B cell (primary cell): ENCODE measurements at regions not wholly inside any gene's neighbourhood (a gene's known extent, or its start where the extent isn't known, plus 50 kb on each side); places are given as distances from the start of the nearest gene placed in this dataset.

ENCODE experiments used
- ATAC-seq: fragments of 200-7000 bp; cut with Tn5 transposase; one replicate; pipeline ENCODE4 v1.10.0; 2021; ENCODE audit warnings: low read depth, mild to moderate bottlenecking, moderate number of reproducible peaks, moderate library complexity
- CTCF ChIA-PET: fragments of 350-600 bp; sonication (Branson Sonifier 250); formaldehyde crosslinking; loops from one replicate; lab custom pipeline; 2021; ENCODE audit warnings: antibody characterized with exemption, inconsistent platforms; lab: Charles Lee
- POLR2A ChIA-PET: fragments of 350-600 bp; sonication (Branson Sonifier 250); formaldehyde crosslinking; loops from one replicate; lab custom pipeline; 2021; ENCODE audit warnings: antibody characterized with exemption; lab: Charles Lee
- DNase-seq: peaks from one replicate; pipeline ENCODE4 v3.0.0; 2013
- H2AFZ ChIP-seq: 2 replicates; pipeline ENCODE4 v1.6.1; 2012; ENCODE audit warnings: mild to moderate bottlenecking, low read depth, low read length; ENCODE audit not compliant: insufficient read depth, poor library complexity, severe bottlenecking
- H3K27ac ChIP-seq, 2 donors: 1 replicate in 1 of 2; 2 replicates in 1 of 2; pipeline ENCODE4 v1.5.1; 2012 to 2013; ENCODE audit warnings: low read length in 2 of 2, mild to moderate bottlenecking in 2 of 2, moderate library complexity in 1 of 2
- H3K27me3 ChIP-seq, 4 experiments: fragments of 200-600 bp in 1 of 4; sonication (generic) in 1 of 4; replicated peaks in 1 of 4; 1 replicate in 2 of 4; 2 replicates in 2 of 4; pipeline versions ENCODE4 v1.6.1 to v1.7.0; 2013 to 2016; ENCODE audit warnings: low read length in 3 of 4, mild to moderate bottlenecking in 2 of 4, mixed read lengths in 1 of 4, moderate library complexity in 1 of 4; ENCODE audit not compliant: insufficient read depth in 4 of 4, control insufficient read depth in 3 of 4; ENCODE audit errors: control extremely low read depth in 1 of 4
- H3K36me3 ChIP-seq, 2 experiments: replicated peaks in 1 of 2; 1 replicate in 1 of 2; 2 replicates in 1 of 2; pipeline versions ENCODE4 v1.6.1 to v1.7.1; 2013; ENCODE audit warnings: low read length in 1 of 2; ENCODE audit not compliant: insufficient read depth in 2 of 2, control insufficient read depth in 1 of 2; ENCODE audit errors: control extremely low read depth in 1 of 2, extremely low read depth in 1 of 2
- H3K4me1 ChIP-seq, 2 donors: fragments of 200-600 bp in 1 of 2; sonication (generic) in 1 of 2; 1 replicate in 1 of 2; 2 replicates in 1 of 2; pipeline versions ENCODE4 v1.5.1 to v1.6.1; 2013 to 2017; ENCODE audit warnings: low read length in 2 of 2; ENCODE audit not compliant: control insufficient read depth in 2 of 2, insufficient read depth in 2 of 2
- H3K4me2 ChIP-seq: replicated peaks from 2 replicates; pipeline ENCODE3; 2012; ENCODE audit warnings: mild to moderate bottlenecking, low read depth, low read length; ENCODE audit not compliant: poor library complexity, severe bottlenecking
- H3K4me3 ChIP-seq, 5 experiments: fragments of 200-600 bp in 1 of 5; sonication (generic) in 1 of 5; 1 replicate in 3 of 5; 2 replicates in 2 of 5; pipeline versions ENCODE4 v1.5.1 to v1.7.0; 2011 to 2016; ENCODE audit warnings: low read length in 4 of 5, mild to moderate bottlenecking in 4 of 5, low read depth in 2 of 5, control low read depth in 1 of 5, moderate library complexity in 1 of 5; ENCODE audit not compliant: insufficient read depth in 1 of 5; ENCODE audit errors: control extremely low read depth in 1 of 5, extremely low read depth in 1 of 5
- H3K79me2 ChIP-seq: fragments of 200-600 bp; sonication (generic); one replicate; pipeline ENCODE4 v1.6.0; 2016; ENCODE audit warnings: low read length; ENCODE audit not compliant: control insufficient read depth, insufficient read depth
- H3K9ac ChIP-seq: fragments of 200-600 bp; sonication (generic); 2 replicates; pipeline ENCODE4 v1.6.1; 2017; ENCODE audit warnings: mild to moderate bottlenecking, low read length, moderate library complexity
- H3K9me3 ChIP-seq, 3 donors: one replicate each; pipeline versions ENCODE4 v1.6.1 to v1.7.1; 2013; ENCODE audit warnings: low read length in 2 of 3; ENCODE audit not compliant: control insufficient read depth in 2 of 3, insufficient read depth in 1 of 3; ENCODE audit errors: control extremely low read depth in 1 of 3
- H4K20me1 ChIP-seq: 2 replicates; pipeline ENCODE4 v1.6.0; 2012; ENCODE audit warnings: mild to moderate bottlenecking, low read length; ENCODE audit not compliant: insufficient read depth, control insufficient read depth, poor library complexity, severe bottlenecking
- H3K27ac Mint-ChIP-seq: one replicate; pipeline ENCODE4 v1.8.0; 2021; ENCODE audit warnings: mixed read lengths
- H3K27me3 Mint-ChIP-seq: one replicate; pipeline ENCODE4 v1.8.0; 2021; ENCODE audit warnings: mixed read lengths
- H3K4me1 Mint-ChIP-seq: one replicate; pipeline ENCODE4 v1.8.0; 2021; ENCODE audit warnings: mixed read lengths
- H3K4me3 Mint-ChIP-seq: one replicate; pipeline ENCODE4 v1.8.0; 2021; ENCODE audit warnings: mixed read lengths
- H3K9me3 Mint-ChIP-seq: one replicate; pipeline ENCODE4 v1.8.0; 2022; ENCODE audit warnings: mixed read lengths; ENCODE audit not compliant: insufficient read depth
- EZH2 ChIP-seq: IDR thresholded peaks from 2 replicates; pipeline ENCODE4 v1.6.1; 2012; ENCODE audit warnings: borderline replicate concordance, low read depth, mild to moderate bottlenecking, moderate library complexity, low read length; ENCODE audit not compliant: insufficient read depth, poor library complexity, severe bottlenecking
- WGBS: methylation state at CpG from one replicate; pipeline ENCODE4 v1.1.5; 2013; ENCODE audit warnings: missing lambda C conversion rate; ENCODE audit not compliant: insufficient coverage; 5-methylcytosine and 5-hydroxymethylcytosine counted together
- intact Hi-C: fragments of 100-400 bp; cut with micrococcal nuclease; formaldehyde crosslinking; loops from one replicate; pipeline ENCODE4 v1.10.0; 2022
- TF ChIP-seq, protein P1 (sequence below): fragments of 200-600 bp; IDR thresholded peaks from one replicate; pipeline ENCODE4 v1.8.0; 2022; ENCODE audit warnings: antibody characterized with exemption, mild to moderate bottlenecking

DNA sequence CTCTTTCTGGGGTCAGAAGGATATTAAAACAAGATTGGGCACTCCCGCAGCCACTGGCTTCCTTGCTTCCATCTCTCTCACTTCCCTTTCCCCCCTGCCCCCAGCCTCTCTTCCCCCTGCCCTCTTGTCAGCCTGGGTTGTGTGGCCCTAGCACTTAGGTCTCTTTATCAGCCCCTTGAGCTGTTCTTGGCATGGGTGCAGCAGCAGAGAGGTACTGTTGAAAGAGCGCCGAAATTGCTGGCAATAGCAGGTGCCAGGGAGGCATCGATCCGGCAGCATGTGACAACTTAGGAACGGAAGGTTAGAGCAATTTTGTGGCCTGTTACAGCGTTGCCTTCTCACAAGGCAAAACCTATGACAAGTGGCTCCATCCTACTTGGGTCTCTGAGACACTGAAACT lies 333.1 kb upstream of the IGFBP7 start:
- Histone ChIP-seq H3K9me3 (peaks cover 0 to 7% (median 0%) of the 10 kb centered on the region in 3 donors), H3K4me2 (no peak overlapping the region), H4K20me1 (no peaks in the 10 kb centered on the region), H3K79me2 (no peaks in the 10 kb centered on the region), H3K27ac (no peak overlapping the region), H2AFZ (no peak overlapping the region), H3K36me3 (no peaks in the 10 kb centered on the region), H3K27me3 (no peaks in the 10 kb centered on the region), H3K4me1 (no peaks in the 10 kb centered on the region), H3K4me3 (no peak overlapping the region), H3K9ac (no peak overlapping the region)
- Mint-ChIP-seq H3K9me3 (no peaks in the 10 kb centered on the region), H3K27ac (no peak overlapping the region), H3K4me3 (no peak overlapping the region), H3K27me3 (no peaks in the 10 kb centered on the region), H3K4me1 (no peaks in the 10 kb centered on the region)
- DNase-seq (no peak), ATAC-seq (no peak)
- POLR2A ChIA-PET = no interaction called here
- intact Hi-C loops = no loop called here
- CTCF ChIA-PET = no interaction called here
- 85% methylated on average over 7 of the region's 7 CpGs for WGBS
- TF ChIP-seq, protein P1, sequence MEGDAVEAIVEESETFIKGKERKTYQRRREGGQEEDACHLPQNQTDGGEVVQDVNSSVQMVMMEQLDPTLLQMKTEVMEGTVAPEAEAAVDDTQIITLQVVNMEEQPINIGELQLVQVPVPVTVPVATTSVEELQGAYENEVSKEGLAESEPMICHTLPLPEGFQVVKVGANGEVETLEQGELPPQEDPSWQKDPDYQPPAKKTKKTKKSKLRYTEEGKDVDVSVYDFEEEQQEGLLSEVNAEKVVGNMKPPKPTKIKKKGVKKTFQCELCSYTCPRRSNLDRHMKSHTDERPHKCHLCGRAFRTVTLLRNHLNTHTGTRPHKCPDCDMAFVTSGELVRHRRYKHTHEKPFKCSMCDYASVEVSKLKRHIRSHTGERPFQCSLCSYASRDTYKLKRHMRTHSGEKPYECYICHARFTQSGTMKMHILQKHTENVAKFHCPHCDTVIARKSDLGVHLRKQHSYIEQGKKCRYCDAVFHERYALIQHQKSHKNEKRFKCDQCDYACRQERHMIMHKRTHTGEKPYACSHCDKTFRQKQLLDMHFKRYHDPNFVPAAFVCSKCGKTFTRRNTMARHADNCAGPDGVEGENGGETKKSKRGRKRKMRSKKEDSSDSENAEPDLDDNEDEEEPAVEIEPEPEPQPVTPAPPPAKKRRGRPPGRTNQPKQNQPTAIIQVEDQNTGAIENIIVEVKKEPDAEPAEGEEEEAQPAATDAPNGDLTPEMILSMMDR = no peak
- no peak for TF ChIP-seq EZH2

DNA sequence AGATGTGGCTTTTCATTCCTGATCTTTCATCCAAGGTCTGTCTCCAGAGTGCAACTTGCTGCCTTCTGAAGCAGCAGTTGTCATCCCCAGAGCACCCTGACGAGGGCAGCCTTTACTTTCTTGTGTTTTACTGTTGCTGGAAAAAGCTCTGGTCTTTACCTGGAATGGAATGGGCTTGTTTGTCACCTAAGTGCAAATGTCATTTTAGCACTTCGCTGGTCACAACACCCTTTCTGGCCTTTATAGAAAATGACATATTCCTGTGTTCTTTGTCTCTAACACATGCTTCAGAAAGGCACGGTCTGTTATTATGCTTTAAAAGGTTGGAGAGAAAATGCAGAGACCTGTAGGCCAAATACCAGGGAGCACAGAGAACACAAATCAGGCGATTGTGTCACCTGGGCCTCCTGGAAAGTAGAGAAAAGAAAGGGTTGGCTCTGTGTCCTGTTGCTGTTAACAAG lies 332.7 kb upstream of the IGFBP7 start:
- Histone ChIP-seq H3K79me2 (no peaks in the 10 kb centered on the region), H3K27ac (no peak overlapping the region), H3K9ac (no peak overlapping the region), H3K4me1 (no peaks in the 10 kb centered on the region), H3K9me3 (peaks cover 0 to 7% (median 0%) of the 10 kb centered on the region in 3 donors), H3K27me3 (no peaks in the 10 kb centered on the region), H2AFZ (no peak overlapping the region), H3K4me2 (no peak overlapping the region), H3K4me3 (no peak overlapping the region), H3K36me3 (no peaks in the 10 kb centered on the region), H4K20me1 (no peaks in the 10 kb centered on the region)
- TF ChIP-seq, protein P1 = no peak
- TF ChIP-seq EZH2 = no peak
- no peak overlapping the region for H3K27ac Mint-ChIP-seq
- H3K4me3 Mint-ChIP-seq = no peak overlapping the region
- 20% methylated on average over 2 of the region's 4 CpGs for WGBS
- ChIA-PET POLR2A (no interaction called here), CTCF (no interaction called here)
- no peaks in the 10 kb centered on the region for H3K27me3 Mint-ChIP-seq
- no peaks in the 10 kb centered on the region for H3K9me3 Mint-ChIP-seq
- intact Hi-C loops = no loop called here
- ATAC-seq (no peak), DNase-seq (peak; percentile 2)
- H3K4me1 Mint-ChIP-seq = no peaks in the 10 kb centered on the region
